ENCODE measurements at regions not wholly inside any gene's neighbourhood (a gene's known extent, or its start where the extent isn't known, plus 50 kb on each side); places are given as distances from the start of the nearest gene placed in this dataset.

DNA sequence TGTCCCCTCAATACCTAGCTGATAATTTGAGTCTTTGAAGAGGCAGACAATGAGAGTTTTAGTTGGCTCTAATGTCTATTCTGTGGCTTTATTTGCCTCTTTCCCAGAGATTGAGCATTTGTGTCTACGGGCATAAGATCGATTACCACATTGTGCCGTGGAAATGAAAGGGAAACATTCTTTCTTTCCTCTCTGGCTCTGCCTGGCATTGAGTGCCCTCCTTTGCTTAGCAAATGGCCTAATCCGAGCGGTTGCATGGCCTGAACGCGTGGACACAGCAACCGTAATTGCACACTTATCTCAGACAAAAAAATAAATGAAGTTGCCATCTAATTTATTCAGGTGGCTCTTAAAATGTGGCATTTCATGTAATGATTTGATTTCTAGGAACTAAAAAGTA lies 247.9 kb downstream of the ADGRL2 start:
- Histone ChIP-seq H3K4me3 (no peak overlapping the region), H3K9me3 (replicated peaks; ENCODE audit: control insufficient read depth, insufficient read depth, low read length) (no peaks in the 10 kb centered on the region), H3K9ac (ENCODE audit: control insufficient read depth, insufficient read depth, low read length) (no peak overlapping the region), H4K20me1 (ENCODE audit: control insufficient read depth, insufficient read depth) (no peaks in the 10 kb centered on the region), H3K79me2 (ENCODE audit: control insufficient read depth, insufficient read depth, low read length) (no peaks in the 10 kb centered on the region), H3K4me1 (ENCODE audit: control insufficient read depth, insufficient read depth, low read length) (no peaks in the 10 kb centered on the region), H3K27me3 (replicated peaks in 1 of 2; ENCODE audit: control insufficient read depth in 2 of 2, insufficient read depth in 2 of 2, low read length in 1 of 2) (no peaks in the 10 kb centered on the region), H3K36me3 (ENCODE audit: control insufficient read depth in 2 of 2, insufficient read depth in 2 of 2, low read length in 1 of 2) (no peaks in the 10 kb centered on the region), H3K27ac (ENCODE audit: control insufficient read depth, insufficient read depth) (no peak overlapping the region), H2AFZ (ENCODE audit: control insufficient read depth, low read depth, low read length) (no peak overlapping the region), H3K4me2 (ENCODE audit: control insufficient read depth, insufficient read depth) (no peak overlapping the region)
- ATAC-seq (no peak), FAIRE-seq (no peak), DNase-seq (ENCODE audit: low read depth, low spot score) (no peak)
- in situ Hi-C loops (cut with MboI) (no loop called here), intact Hi-C loops (cut with micrococcal nuclease; ENCODE audit: unreplicated experiment) (no loop called here)
- SMC1A ChIA-PET (ENCODE audit: uncharacterized antibody, unreplicated experiment), result no interaction called here
- BruUV-seq (replicated peaks), result no TSS peak
- RAD21 ChIA-PET (ENCODE audit: unreplicated experiment), result no interaction called here
- CTCF ChIA-PET, result no interaction called here
- TF ChIP-seq PAX8 (IDR thresholded peaks at IDR 0.05) (no peak), FOXK2 (IDR thresholded peaks at IDR 0.05) (no peak), EGR1 (IDR thresholded peaks at IDR 0.05; ENCODE audit: borderline replicate concordance in 1 of 2, low read depth in 2 of 2, low read length in 2 of 2) (no peak), RAD21 (IDR thresholded peaks at IDR 0.05; ENCODE audit: insufficient read depth, low read depth, low read length) (no peak), ZNF217 (IDR thresholded peaks at IDR 0.05) (no peak), ZBTB33 (IDR thresholded peaks at IDR 0.05) (no peak), BHLHE40 (IDR thresholded peaks at IDR 0.05; ENCODE audit: borderline replicate concordance in 1 of 2, low read depth in 2 of 2, low read length in 1 of 2) (no peak), SP1 (IDR thresholded peaks at IDR 0.05; ENCODE audit: low read depth, low read length) (no peak), MYB (IDR thresholded peaks at IDR 0.05; ENCODE audit: borderline replicate concordance, low read depth, low read length) (no peak)
- TF ChIP-seq, protein P1, sequence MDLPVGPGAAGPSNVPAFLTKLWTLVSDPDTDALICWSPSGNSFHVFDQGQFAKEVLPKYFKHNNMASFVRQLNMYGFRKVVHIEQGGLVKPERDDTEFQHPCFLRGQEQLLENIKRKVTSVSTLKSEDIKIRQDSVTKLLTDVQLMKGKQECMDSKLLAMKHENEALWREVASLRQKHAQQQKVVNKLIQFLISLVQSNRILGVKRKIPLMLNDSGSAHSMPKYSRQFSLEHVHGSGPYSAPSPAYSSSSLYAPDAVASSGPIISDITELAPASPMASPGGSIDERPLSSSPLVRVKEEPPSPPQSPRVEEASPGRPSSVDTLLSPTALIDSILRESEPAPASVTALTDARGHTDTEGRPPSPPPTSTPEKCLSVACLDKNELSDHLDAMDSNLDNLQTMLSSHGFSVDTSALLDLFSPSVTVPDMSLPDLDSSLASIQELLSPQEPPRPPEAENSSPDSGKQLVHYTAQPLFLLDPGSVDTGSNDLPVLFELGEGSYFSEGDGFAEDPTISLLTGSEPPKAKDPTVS (IDR thresholded peaks at IDR 0.05; ENCODE audit: low read depth, low read length), result no peak
- POLR2A ChIA-PET, result no interaction called here
- 56% methylated on average over 8 of the region's 8 CpGs for whole genome bisulfite sequencing (ENCODE audit: insufficient coverage, insufficient replicate concordance, low lambda C conversion rate, missing lambda C conversion rate)
